Heart left ventricle (tissue), 16 donors: ENCODE measurements at regions not wholly inside any gene's neighbourhood (a gene's known extent, or its start where the extent isn't known, plus 50 kb on each side); places are given as distances from the start of the nearest gene placed in this dataset.
A peak's percentile ranks its signal among the peaks of the same experiment; 100 is the strongest.

Experiments used
- ATAC-seq, 4 donors: fragments of 200-7000 bp; cut with Tn5 transposase; one replicate each; pipeline ENCODE4 v1.9.1; 2020 to 2022; ENCODE audit warnings: moderate library complexity in 4 of 4, mild to moderate bottlenecking in 3 of 4, moderate number of reproducible peaks in 1 of 4
- DNase-seq, 5 donors: peaks; one replicate each; pipeline ENCODE4 v3.0.0-alpha.2; 2020
- H3K27ac ChIP-seq, 12 donors: fragments of 200-600 bp; sonication (generic) in 4 of 12; one replicate each; pipeline versions ENCODE4 v1.5.0 to v1.8.0; 2016 to 2022; ENCODE audit warnings: mild to moderate bottlenecking in 2 of 12
- H3K27me3 ChIP-seq, 9 donors: fragments of 200-600 bp; sonication (generic) in 2 of 9; one replicate each; pipeline versions ENCODE4 v1.5.1 to v1.8.0; 2016 to 2022; ENCODE audit warnings: mild to moderate bottlenecking in 3 of 9
- H3K36me3 ChIP-seq, 9 donors: fragments of 200-600 bp; sonication (generic) in 2 of 9; one replicate each; pipeline versions ENCODE4 v1.5.0 to v1.8.0; 2018 to 2022; ENCODE audit warnings: mild to moderate bottlenecking in 2 of 9
- H3K4me1 ChIP-seq, 12 donors: fragments of 200-600 bp; sonication (generic) in 4 of 12; one replicate each; pipeline versions ENCODE4 v1.5.0 to v1.8.0; 2016 to 2022; ENCODE audit warnings: mild to moderate bottlenecking in 3 of 12
- H3K4me3 ChIP-seq, 12 donors: fragments of 200-600 bp; sonication (generic) in 4 of 12; one replicate each; pipeline versions ENCODE4 v1.5.0 to v1.8.0; 2017 to 2022; ENCODE audit warnings: mild to moderate bottlenecking in 9 of 12, moderate library complexity in 4 of 12
- H3K9me3 ChIP-seq, 12 donors: fragments of 200-600 bp; sonication (generic) in 4 of 12; one replicate each; pipeline versions ENCODE4 v1.5.0 to v1.8.0; 2016 to 2022; ENCODE audit warnings: mild to moderate bottlenecking in 1 of 12
- POLR2A ChIP-seq, 2 donors: fragments of 450-650 bp; IDR thresholded peaks; one replicate each; pipeline ENCODE4 v1.6.1; 2017; ENCODE audit warnings: antibody characterized with exemption in 2 of 2, mild to moderate bottlenecking in 2 of 2, moderate library complexity in 2 of 2
- WGBS, 4 donors: extraction: QIAGEN DNeasy Blood & Tissue Kit in 2 of 4; methylation state at CpG; one replicate each; pipeline versions ENCODE4 v1.1.5 to v1.1.7; 2013 to 2018; 5-methylcytosine and 5-hydroxymethylcytosine counted together
- intact Hi-C, 10 donors: fragments of 100-400 bp; cut with DNase I; formaldehyde crosslinking; loops; one replicate each; pipeline versions ENCODE4 v1.11.1 to v1.14.2; 2022
- TF ChIP-seq, protein P1 (sequence below), 12 donors: fragments of 200-600 bp; sonication (generic) in 4 of 12; IDR thresholded peaks; one replicate each; pipeline versions ENCODE4 v1.5.0 to v1.8.0; 2018 to 2022; ENCODE audit warnings: antibody characterized with exemption in 12 of 12, mild to moderate bottlenecking in 5 of 12
- donor health status: ischemic (EF 13 %, LVEDD 7.1; RV severe dilation, severe dysfunction).
- donor health status: healthy with polysubstance abuse.
- donor health status: DM: no; HTN: yes; CAD: no.
- donor health status: DM: no; HTN: no; CAD: no.
- donor health status: ischemic (EF 25% LVEDD 6.9; RV normal size, moderate dysfunction).
- donor health status: ischemic (EF 25% LVEDD 5.7; RV mildly dilated, moderate dysfunction).
- donor health status: healthy.
- donor health status: DM: yes; HTN: yes; CAD: no.
- donor health status: ischemic (EF 35%, LVEDD 5.7; RV mildly dilated, moderate dysfunction).
- donor health status: nonischemic (EF 11% LVEDD 7.7; RV severe dilation, severe dysfunction).
- donor health status: DM: yes; HTN: yes; CAD: no.
- donor health status: PGD.
- donor health status: ischemic (EF 29% LVEDD 5.4; RV normal size, mild dysfunction).
- donor health status: nonischemic (EF 23%, LVEDD 6.1; RV moderate dilation, normal function).

DNA sequence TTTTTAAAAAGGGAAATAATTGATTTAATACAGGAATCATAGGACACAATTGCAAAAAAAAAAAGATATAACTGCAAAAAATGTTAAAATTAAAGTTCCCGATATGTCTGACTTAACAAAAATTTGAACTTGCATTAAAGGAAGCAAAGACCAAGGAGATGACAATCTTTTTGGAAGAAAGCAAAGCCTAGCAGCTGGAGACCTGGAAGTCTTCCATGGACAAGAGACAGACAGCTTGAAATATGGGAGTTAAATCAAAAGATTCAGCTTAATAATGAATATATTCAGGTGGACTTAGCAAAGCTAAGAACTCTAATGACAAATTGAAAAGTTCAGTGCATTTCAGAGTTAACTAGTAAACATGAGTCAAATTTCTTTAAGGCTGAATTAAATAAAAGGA is 568.7 kb upstream of the RGMB start:
- H3K36me3 ChIP-seq, result no peaks in the 10 kb centered on the region
- H3K4me1 ChIP-seq, result peaks cover 0 to 3% (median 0%) of the 10 kb centered on the region in 12 donors
- ATAC-seq (no peak), DNase-seq (no peak)
- WGBS, 4 donors, result 63 to 86% (median 78%) methylated on average over 1 of the region's 1 CpG
- no peak overlapping the region for H3K4me3 ChIP-seq
- H3K27ac ChIP-seq, result no peak overlapping the region
- TF ChIP-seq, protein P1, sequence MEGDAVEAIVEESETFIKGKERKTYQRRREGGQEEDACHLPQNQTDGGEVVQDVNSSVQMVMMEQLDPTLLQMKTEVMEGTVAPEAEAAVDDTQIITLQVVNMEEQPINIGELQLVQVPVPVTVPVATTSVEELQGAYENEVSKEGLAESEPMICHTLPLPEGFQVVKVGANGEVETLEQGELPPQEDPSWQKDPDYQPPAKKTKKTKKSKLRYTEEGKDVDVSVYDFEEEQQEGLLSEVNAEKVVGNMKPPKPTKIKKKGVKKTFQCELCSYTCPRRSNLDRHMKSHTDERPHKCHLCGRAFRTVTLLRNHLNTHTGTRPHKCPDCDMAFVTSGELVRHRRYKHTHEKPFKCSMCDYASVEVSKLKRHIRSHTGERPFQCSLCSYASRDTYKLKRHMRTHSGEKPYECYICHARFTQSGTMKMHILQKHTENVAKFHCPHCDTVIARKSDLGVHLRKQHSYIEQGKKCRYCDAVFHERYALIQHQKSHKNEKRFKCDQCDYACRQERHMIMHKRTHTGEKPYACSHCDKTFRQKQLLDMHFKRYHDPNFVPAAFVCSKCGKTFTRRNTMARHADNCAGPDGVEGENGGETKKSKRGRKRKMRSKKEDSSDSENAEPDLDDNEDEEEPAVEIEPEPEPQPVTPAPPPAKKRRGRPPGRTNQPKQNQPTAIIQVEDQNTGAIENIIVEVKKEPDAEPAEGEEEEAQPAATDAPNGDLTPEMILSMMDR (IDR thresholded peaks at IDR 0.05), result no peak
- no peak for TF ChIP-seq POLR2A (IDR thresholded peaks at IDR 0.05)
- H3K9me3 ChIP-seq, result no peaks in the 10 kb centered on the region
- no peaks in the 10 kb centered on the region for H3K27me3 ChIP-seq
- intact Hi-C loops, result no loop called here

DNA sequence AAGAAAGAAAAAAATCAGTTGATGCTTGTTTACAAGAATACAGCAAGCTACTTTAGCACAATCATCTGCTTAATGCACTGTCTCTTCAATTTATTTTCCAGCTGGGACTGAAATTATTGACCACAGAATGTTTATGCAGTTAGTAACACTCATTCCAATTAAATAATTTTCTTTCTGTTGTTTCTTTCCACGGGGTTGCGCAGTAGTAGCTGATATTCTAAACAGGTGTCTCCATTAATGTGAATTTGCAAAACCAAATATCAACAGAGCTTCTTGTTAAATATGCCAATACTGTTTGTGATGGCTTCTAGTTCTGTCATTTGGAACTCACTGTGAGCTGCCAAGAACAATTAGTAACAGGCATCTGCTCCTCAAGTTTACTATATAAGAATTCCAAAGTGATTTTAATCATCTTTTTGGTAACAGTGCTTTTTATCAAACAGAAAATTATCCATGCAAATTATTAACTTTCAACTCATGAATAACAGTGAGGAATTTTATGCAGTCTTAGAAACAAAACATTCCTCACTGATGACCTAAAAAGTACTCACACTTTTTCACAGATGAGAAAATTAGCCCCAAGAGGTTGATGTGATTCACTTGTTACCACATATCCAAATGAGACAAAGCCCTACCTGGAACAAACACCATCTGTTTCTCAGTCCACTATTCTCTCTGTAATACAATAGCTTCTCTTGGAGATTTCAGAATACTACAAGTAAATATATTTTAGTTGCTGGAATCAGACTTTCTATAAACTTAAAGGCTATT is 567.6 kb upstream of the RGMB start:
- DNase-seq (no peak), ATAC-seq (peak in 1 of 4 donors; percentile 69)
- intact Hi-C loops, result no loop called here
- TF ChIP-seq POLR2A (IDR thresholded peaks at IDR 0.05), result no peak
- TF ChIP-seq, protein P1 (IDR thresholded peaks at IDR 0.05), result no peak
- Histone ChIP-seq H3K9me3 (no peaks in the 10 kb centered on the region), H3K27ac (no peak overlapping the region), H3K27me3 (no peaks in the 10 kb centered on the region), H3K4me1 (peaks cover 0 to 3% (median 0%) of the 10 kb centered on the region in 12 donors), H3K36me3 (no peaks in the 10 kb centered on the region), H3K4me3 (no peak overlapping the region)
- 62 to 87% (median 71%) methylated on average over 2 of the region's 2 CpGs for WGBS, 4 donors

DNA sequence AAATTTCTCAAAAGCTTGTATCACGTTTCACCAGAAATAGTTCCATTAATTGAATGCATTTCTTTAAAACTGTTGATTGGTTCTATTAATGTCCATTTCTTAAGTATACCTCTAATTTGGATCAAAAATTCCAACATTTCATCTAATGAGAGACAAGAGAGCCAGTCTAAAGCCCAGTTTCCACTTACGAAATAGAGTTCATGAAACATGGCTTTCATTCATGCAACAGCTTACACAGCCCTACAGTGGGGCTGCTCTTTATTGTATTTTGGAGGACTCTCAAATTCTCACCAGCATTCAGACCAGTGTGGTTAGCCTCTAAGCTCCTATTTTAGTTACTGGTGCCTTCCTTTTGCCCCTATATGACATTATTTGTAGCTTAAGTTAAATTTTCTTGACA is 566.9 kb upstream of the RGMB start:
- Histone ChIP-seq H3K9me3 (no peaks in the 10 kb centered on the region), H3K27ac (no peak overlapping the region), H3K4me3 (no peak overlapping the region), H3K4me1 (peaks cover 0 to 3% (median 0%) of the 10 kb centered on the region in 12 donors), H3K27me3 (no peaks in the 10 kb centered on the region), H3K36me3 (no peaks in the 10 kb centered on the region)
- TF ChIP-seq, protein P1 (IDR thresholded peaks at IDR 0.05), result no peak
- no peak for TF ChIP-seq POLR2A (IDR thresholded peaks at IDR 0.05)
- WGBS, 4 donors, result 35 to 40% (median 37%) methylated on average over 2 of the region's 2 CpGs
- DNase-seq (no peak), ATAC-seq (no peak)
- intact Hi-C loops, result no loop called here

DNA sequence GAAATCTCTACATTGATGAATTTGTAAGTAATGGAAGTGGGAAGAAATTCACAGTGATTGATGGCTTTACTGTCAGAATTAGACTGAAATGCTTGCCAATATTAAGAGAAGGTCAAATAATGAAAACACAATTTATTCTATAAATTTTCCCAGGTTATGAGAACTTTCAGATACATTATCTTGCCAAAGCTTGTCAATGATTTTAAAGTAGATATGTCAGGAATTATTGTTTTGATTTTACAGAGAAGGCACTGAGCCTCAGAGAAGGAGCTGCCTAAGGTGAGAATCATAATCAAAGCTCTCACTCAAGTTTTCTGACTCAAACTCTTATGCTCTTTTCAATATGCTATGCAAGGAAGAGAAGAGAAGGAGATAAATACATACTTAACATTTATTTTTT is 564.0 kb upstream of the RGMB start:
- no peak for TF ChIP-seq POLR2A (IDR thresholded peaks at IDR 0.05)
- TF ChIP-seq, protein P1 (IDR thresholded peaks at IDR 0.05), result no peak
- intact Hi-C loops, result no loop called here
- no peak for ATAC-seq
- Histone ChIP-seq H3K4me1 (peaks cover 0 to 9% (median 0%) of the 10 kb centered on the region in 12 donors), H3K27me3 (no peaks in the 10 kb centered on the region), H3K9me3 (no peaks in the 10 kb centered on the region), H3K27ac (no peak overlapping the region), H3K4me3 (no peak overlapping the region), H3K36me3 (no peaks in the 10 kb centered on the region)
- DNase-seq, result no peak
